RWPE1 (cell line): ENCODE measurements at regions not wholly inside any gene's neighbourhood (a gene's known extent, or its start where the extent isn't known, plus 50 kb on each side); places are given as distances from the start of the nearest gene placed in this dataset.

Source experiments
- CTCF ChIA-PET: fragments of 350-600 bp; sonication (Branson Sonifier 250); formaldehyde crosslinking; extraction: SDS; loops from one replicate; lab custom pipeline; 2021; lab: Yijun Ruan, JAX
- POLR2A ChIA-PET: fragments of 400-600 bp; formaldehyde crosslinking; extraction: SDS; loops from one replicate; lab custom pipeline; 2020; ENCODE audit warnings: antibody characterized with exemption; ENCODE audit not compliant: low non-redundant PET; lab: Yijun Ruan, JAX
- DNase-seq: peaks from one replicate; pipeline ENCODE4 v3.0.0; 2012; ENCODE audit warnings: low spot score
- H3K27ac ChIP-seq: fragments of 450-650 bp; 2 replicates; pipeline ENCODE4 v1.5.1; 2017
- TF ChIP-seq, protein P1 (sequence below): fragments of 450-650 bp; conservative IDR thresholded peaks from 2 replicates; pipeline ENCODE4 v1.5.1; 2017; ENCODE audit warnings: low read depth, mild to moderate bottlenecking

DNA sequence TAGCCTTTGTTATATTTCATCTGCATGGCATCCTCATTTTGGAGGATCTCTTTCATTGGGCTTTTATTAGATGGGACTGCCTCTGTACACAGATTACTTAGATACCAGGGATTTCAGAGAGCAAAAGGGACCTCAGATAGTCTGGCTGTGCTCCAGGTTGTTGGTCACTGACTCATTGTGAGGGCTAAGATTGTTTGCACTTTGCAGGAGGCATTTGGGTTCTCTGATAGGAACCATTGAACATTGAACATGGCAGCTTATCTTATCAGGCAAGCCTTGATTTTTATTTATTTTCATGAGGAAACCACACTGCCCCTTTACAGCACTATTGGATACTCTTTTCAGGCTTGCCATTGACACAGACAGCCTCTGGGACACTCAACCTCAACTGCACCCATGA is 766.9 kb upstream of the TSPY4 start:
- POLR2A ChIA-PET, result no interaction called here
- TF ChIP-seq, protein P1, sequence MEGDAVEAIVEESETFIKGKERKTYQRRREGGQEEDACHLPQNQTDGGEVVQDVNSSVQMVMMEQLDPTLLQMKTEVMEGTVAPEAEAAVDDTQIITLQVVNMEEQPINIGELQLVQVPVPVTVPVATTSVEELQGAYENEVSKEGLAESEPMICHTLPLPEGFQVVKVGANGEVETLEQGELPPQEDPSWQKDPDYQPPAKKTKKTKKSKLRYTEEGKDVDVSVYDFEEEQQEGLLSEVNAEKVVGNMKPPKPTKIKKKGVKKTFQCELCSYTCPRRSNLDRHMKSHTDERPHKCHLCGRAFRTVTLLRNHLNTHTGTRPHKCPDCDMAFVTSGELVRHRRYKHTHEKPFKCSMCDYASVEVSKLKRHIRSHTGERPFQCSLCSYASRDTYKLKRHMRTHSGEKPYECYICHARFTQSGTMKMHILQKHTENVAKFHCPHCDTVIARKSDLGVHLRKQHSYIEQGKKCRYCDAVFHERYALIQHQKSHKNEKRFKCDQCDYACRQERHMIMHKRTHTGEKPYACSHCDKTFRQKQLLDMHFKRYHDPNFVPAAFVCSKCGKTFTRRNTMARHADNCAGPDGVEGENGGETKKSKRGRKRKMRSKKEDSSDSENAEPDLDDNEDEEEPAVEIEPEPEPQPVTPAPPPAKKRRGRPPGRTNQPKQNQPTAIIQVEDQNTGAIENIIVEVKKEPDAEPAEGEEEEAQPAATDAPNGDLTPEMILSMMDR, result no peak
- CTCF ChIA-PET, result no interaction called here
- DNase-seq, result no peak
- H3K27ac ChIP-seq, result no peak overlapping the region

DNA sequence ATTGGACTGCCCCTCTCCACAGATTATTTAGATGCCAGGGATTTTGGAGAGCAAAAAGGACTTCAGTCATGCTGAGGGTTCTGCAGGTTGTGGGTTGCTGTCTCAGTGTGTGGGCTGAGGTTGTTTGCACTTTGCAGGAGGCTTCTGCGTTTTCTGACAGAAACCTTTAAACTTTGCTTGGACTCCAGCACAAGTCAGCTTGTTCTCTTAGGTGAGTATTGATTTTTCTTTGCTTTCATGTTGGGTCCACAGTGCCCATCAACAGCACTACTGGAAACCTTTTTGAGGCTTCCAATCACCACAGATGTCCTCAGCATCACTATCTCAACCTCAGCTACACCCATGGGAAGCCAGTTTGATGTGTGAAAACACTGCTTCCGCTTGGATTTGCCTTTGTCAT is 764.3 kb upstream of the TSPY4 start:
- DNase-seq, result no peak
- ChIA-PET CTCF (no interaction called here), POLR2A (no interaction called here)
- no peak overlapping the region for H3K27ac ChIP-seq
- TF ChIP-seq, protein P1, result no peak

- ChIA-PET CTCF (no interaction called here), POLR2A (no interaction called here)
- no peak overlapping the region for H3K27ac ChIP-seq
- TF ChIP-seq, protein P1, result no peak
- no peak for DNase-seq
These were observed 754.9 kb upstream of the TSPY4 start for GRCh38 chrY:8582277-8582850.

- no peak for DNase-seq
- ChIA-PET CTCF (no interaction called here), POLR2A (no interaction called here)
- H3K27ac ChIP-seq, result no peak overlapping the region
- TF ChIP-seq, protein P1, result no peak
These were observed 754.1 kb upstream of the TSPY4 start for GRCh38 chrY:8583191-8583590.

GRCh38 chrY:8590641-8591040 is 746.6 kb upstream of the TSPY4 start:
- POLR2A ChIA-PET, result no interaction called here
- TF ChIP-seq, protein P1, result no peak

DNA sequence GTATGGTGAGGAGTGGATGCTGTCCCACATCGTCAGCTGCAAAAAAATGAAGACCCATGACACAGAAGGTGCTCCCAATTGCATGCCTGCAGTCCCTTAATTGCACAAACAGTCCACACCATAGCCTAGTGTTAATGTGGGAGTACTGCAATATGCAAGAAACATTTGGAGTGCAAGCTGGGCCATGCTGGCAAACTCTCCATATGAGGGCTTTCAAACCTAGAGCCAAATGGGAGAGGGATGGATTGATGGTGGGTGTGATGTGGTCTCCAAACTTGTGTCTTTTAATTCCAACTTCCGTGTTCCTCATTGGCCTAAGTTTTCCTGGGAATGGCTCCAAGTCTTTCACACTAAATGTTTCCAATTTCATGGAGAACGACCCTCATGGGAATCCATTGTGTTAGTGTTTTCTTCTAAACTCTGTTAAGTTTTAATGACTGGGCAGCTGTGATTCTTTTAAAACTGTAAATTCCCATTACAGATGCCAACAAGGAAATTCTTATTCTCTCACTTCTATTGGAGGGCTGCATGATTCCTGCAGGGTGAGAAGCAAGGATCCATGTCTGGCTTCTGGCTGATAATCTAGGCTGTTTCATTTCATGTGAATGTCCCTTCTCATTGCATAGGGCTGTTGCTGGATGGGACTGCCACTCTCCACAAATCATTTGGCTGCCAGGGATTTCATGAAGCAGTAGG is 745.3 kb upstream of the TSPY4 start:
- POLR2A ChIA-PET, result no interaction called here
- CTCF ChIA-PET, result no interaction called here
- DNase-seq, result no peak
- H3K27ac ChIP-seq, result no peak overlapping the region
- TF ChIP-seq, protein P1, result no peak

More at GRCh38 chrY:8590641-8591040, 746.6 kb upstream of the TSPY4 start:
- no peak overlapping the region for H3K27ac ChIP-seq
- CTCF ChIA-PET, result no interaction called here
- DNase-seq, result no peak
